Heart right ventricle (tissue), 16 donors: ENCODE measurements at regions not wholly inside any gene's neighbourhood (a gene's known extent, or its start where the extent isn't known, plus 50 kb on each side); places are given as distances from the start of the nearest gene placed in this dataset.
A peak's percentile ranks its signal among the peaks of the same experiment; 100 is the strongest.

ENCODE experiments used
- ATAC-seq, 8 donors: fragments of 200-7000 bp; cut with Tn5 transposase; one replicate each; pipeline ENCODE4 v1.9.1; 2020; ENCODE audit warnings: mild to moderate bottlenecking in 8 of 8, moderate library complexity in 8 of 8, moderate number of reproducible peaks in 1 of 8
- DNase-seq, 2 donors: peaks; one replicate each; pipeline ENCODE4 v3.0.0-alpha.2; 2020
- H3K27ac ChIP-seq, 10 donors: fragments of 200-600 bp; sonication (generic) in 2 of 10; one replicate each; pipeline versions ENCODE4 v1.5.0 to v1.8.0; 2020 to 2022; ENCODE audit warnings: mild to moderate bottlenecking in 3 of 10
- H3K27me3 ChIP-seq, 7 donors: fragments of 200-600 bp; one replicate each; pipeline ENCODE4 v1.8.0; 2021 to 2022; ENCODE audit warnings: mild to moderate bottlenecking in 2 of 7
- H3K36me3 ChIP-seq, 9 donors: fragments of 200-600 bp; sonication (generic) in 1 of 9; one replicate each; pipeline versions ENCODE4 v1.5.0 to v1.8.0; 2020 to 2022; ENCODE audit warnings: mild to moderate bottlenecking in 2 of 9
- H3K4me1 ChIP-seq, 9 donors: fragments of 200-600 bp; sonication (generic) in 1 of 9; one replicate each; pipeline versions ENCODE4 v1.5.0 to v1.8.0; 2020 to 2022; ENCODE audit warnings: mild to moderate bottlenecking in 4 of 9
- H3K4me3 ChIP-seq, 10 donors: fragments of 200-600 bp; sonication (generic) in 2 of 10; one replicate each; pipeline versions ENCODE4 v1.5.0 to v1.8.0; 2020 to 2022; ENCODE audit warnings: mild to moderate bottlenecking in 7 of 10, moderate library complexity in 2 of 10
- H3K9me3 ChIP-seq, 11 donors: fragments of 200-600 bp in 10 of 11; sonication (generic) in 2 of 11; one replicate each; pipeline versions ENCODE4 v1.5.0 to v1.8.0; 2013 to 2022; ENCODE audit warnings: mild to moderate bottlenecking in 2 of 11, control low read depth in 1 of 11, moderate library complexity in 1 of 11
- WGBS, 2 donors: extraction: QIAGEN DNeasy Blood & Tissue Kit; methylation state at CpG; one replicate each; pipeline ENCODE4 v1.1.7; 2013; ENCODE audit warnings: inconsistent platforms in 1 of 2; 5-methylcytosine and 5-hydroxymethylcytosine counted together
- intact Hi-C, 10 donors: fragments of 100-400 bp; cut with DNase I; formaldehyde crosslinking; loops; one replicate each; pipeline versions ENCODE4 v1.11.1 to v1.14.2; 2022
- TF ChIP-seq, protein P1 (sequence below), 9 donors: fragments of 200-600 bp; sonication (generic) in 2 of 9; IDR thresholded peaks; one replicate each; pipeline versions ENCODE4 v1.5.0 to v1.8.0; 2021 to 2022; ENCODE audit warnings: antibody characterized with exemption in 9 of 9, mild to moderate bottlenecking in 5 of 9, moderate library complexity in 1 of 9
- donor health status: Arrhythmogenic right ventricular cardiomyopathy.
- donor health status: ischemic (EF 13 %, LVEDD 7.1; RV severe dilation, severe dysfunction).
- donor health status: healthy with polysubstance abuse.
- donor health status: DM: no; HTN: yes; CAD: no.
- donor health status: DM: no; HTN: no; CAD: no.
- donor health status: ischemic (EF 25% LVEDD 6.9; RV normal size, moderate dysfunction).
- donor health status: ischemic (EF 25% LVEDD 5.7; RV mildly dilated, moderate dysfunction).
- donor health status: healthy.
- donor health status: DM: yes; HTN: yes; CAD: no.
- donor health status: Ischemic cardiomyopathy.
- donor health status: ischemic (EF 35%, LVEDD 5.7; RV mildly dilated, moderate dysfunction).
- donor health status: nonischemic (EF 11% LVEDD 7.7; RV severe dilation, severe dysfunction).
- donor health status: DM: yes; HTN: yes; CAD: no.
- donor health status: PGD.
- donor health status: ischemic (EF 29% LVEDD 5.4; RV normal size, mild dysfunction).
- donor health status: nonischemic (EF 23%, LVEDD 6.1; RV moderate dilation, normal function).

DNA sequence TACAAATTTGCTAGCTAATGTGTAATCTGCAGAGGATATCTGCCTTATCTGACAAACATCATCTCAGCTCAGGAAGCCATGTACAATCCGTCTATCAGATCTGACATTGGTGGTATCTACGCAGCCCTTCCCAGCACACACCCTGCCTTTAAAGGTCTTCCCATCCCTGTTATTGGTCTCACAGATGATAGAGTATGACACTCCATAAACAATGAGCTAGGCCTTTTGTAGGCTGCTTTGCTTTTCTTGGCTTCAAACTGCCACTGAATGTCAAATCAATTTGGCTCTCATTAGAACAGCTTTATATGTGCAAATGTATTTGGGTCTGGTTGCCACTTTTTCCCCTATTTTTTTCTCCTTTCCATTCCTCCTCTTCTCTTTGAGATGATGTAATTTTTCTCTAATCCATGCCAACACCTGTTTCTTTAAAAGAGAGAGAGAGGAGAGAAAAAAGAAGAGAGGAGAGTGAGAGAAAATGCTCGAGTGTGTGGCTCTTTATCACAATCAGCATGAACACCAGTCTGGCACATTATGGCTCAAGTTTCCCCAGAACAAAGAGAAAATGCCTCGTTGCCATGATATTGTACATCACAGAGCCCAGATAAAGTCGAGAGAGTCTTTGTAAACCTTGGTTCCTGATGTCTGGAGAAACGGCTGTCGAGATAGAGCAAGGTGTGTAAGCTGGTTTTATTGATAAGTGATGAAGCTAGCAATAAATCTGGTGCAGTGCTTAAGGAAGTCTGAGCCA lies 80.8 kb upstream of the DPH6 start:
- Histone ChIP-seq H3K27ac (no peak overlapping the region), H3K36me3 (no peaks in the 10 kb centered on the region), H3K4me3 (no peak overlapping the region), H3K4me1 (peaks cover 4 to 33% (median 8%) of the 10 kb centered on the region in 9 donors), H3K27me3 (no peaks in the 10 kb centered on the region), H3K9me3 (no peaks in the 10 kb centered on the region)
- 36% methylated on average over 7 of the region's 7 CpGs for WGBS, 2 donors
- TF ChIP-seq, protein P1, sequence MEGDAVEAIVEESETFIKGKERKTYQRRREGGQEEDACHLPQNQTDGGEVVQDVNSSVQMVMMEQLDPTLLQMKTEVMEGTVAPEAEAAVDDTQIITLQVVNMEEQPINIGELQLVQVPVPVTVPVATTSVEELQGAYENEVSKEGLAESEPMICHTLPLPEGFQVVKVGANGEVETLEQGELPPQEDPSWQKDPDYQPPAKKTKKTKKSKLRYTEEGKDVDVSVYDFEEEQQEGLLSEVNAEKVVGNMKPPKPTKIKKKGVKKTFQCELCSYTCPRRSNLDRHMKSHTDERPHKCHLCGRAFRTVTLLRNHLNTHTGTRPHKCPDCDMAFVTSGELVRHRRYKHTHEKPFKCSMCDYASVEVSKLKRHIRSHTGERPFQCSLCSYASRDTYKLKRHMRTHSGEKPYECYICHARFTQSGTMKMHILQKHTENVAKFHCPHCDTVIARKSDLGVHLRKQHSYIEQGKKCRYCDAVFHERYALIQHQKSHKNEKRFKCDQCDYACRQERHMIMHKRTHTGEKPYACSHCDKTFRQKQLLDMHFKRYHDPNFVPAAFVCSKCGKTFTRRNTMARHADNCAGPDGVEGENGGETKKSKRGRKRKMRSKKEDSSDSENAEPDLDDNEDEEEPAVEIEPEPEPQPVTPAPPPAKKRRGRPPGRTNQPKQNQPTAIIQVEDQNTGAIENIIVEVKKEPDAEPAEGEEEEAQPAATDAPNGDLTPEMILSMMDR (IDR thresholded peaks at IDR 0.05) = no peak
- ATAC-seq = peak in 1 of 8 donors; percentile 56
- intact Hi-C loops = no loop called here
- DNase-seq = no peak

GRCh38 chr15:35627696-35628095 lies 81.7 kb upstream of the DPH6 start:
- ATAC-seq (no peak), DNase-seq (no peak)
- intact Hi-C loops = no loop called here

GRCh38 chr15:35629766-35630165 lies 83.8 kb upstream of the DPH6 start:
- H3K27ac ChIP-seq = peak overlapping the region in 2 of 10 donors; percentile 35 to 48

More at GRCh38 chr15:35627696-35628095, 81.7 kb upstream of the DPH6 start:
- H3K27ac ChIP-seq = no peak overlapping the region
- H3K36me3 ChIP-seq = no peaks in the 10 kb centered on the region
- H3K9me3 ChIP-seq = no peaks in the 10 kb centered on the region
- TF ChIP-seq, protein P1 (IDR thresholded peaks at IDR 0.05) = no peak
- no peak overlapping the region for H3K4me3 ChIP-seq
- H3K4me1 ChIP-seq = peaks cover 4 to 33% (median 8%) of the 10 kb centered on the region in 9 donors
- 92 to 97% methylated on average over 2 of the region's 2 CpGs for WGBS, 2 donors
- H3K27me3 ChIP-seq = no peaks in the 10 kb centered on the region

GRCh38 chr15:35630532-35630931 lies 84.6 kb upstream of the DPH6 start:
- 28 to 47% methylated on average over 3 of the region's 3 CpGs for WGBS, 2 donors
- peak in 1 of 2 donors; percentile 16 for DNase-seq
- intact Hi-C loops = loop anchor here in 1 of 10 donors (10.0 kb wide), 1 partner anchor 64 kb away; no protein-coding TSS in a partner anchor
- Histone ChIP-seq H3K27ac (peak overlapping the region in 5 of 10 donors; percentile 3 to 48 (median 35)), H3K27me3 (no peaks in the 10 kb centered on the region), H3K4me1 (peaks cover 0 to 27% (median 8%) of the 10 kb centered on the region in 9 donors), H3K4me3 (no peak overlapping the region), H3K36me3 (no peaks in the 10 kb centered on the region), H3K9me3 (no peaks in the 10 kb centered on the region)
- peak; percentile 20 to 97 (median 86) for ATAC-seq
- TF ChIP-seq, protein P1 (IDR thresholded peaks at IDR 0.05) = no peak

More at GRCh38 chr15:35629766-35630165, 83.8 kb upstream of the DPH6 start:
- ATAC-seq (no peak), DNase-seq (no peak)
- TF ChIP-seq, protein P1 (IDR thresholded peaks at IDR 0.05) = no peak
- intact Hi-C loops = loop anchor here in 1 of 10 donors (10.0 kb wide), 1 partner anchor 65 kb away; no protein-coding TSS in a partner anchor
- 71 to 80% methylated on average over 3 of the region's 3 CpGs for WGBS, 2 donors
- peaks cover 2 to 31% (median 8%) of the 10 kb centered on the region in 9 donors for H3K4me1 ChIP-seq
- no peaks in the 10 kb centered on the region for H3K27me3 ChIP-seq
- H3K36me3 ChIP-seq = no peaks in the 10 kb centered on the region
- H3K4me3 ChIP-seq = no peak overlapping the region
- no peaks in the 10 kb centered on the region for H3K9me3 ChIP-seq
